GM21528 (cell line): ENCODE measurements at regions not wholly inside any gene's neighbourhood (a gene's known extent, or its start where the extent isn't known, plus 50 kb on each side); places are given as distances from the start of the nearest gene placed in this dataset.
"Not testable (repeated sequence)": the region's sequence is repeated elsewhere in the genome, so short reads cannot be mapped to it uniquely, and the experiment has no call there.

Experiments used
- ATAC-seq: cut with Tn5 transposase; IDR thresholded peaks from one replicate; pipeline ENCODE4 v1.9.1; 2021; ENCODE audit warnings: mild to moderate bottlenecking, moderate library complexity; ENCODE audit not compliant: unreplicated experiment, low FRiP score

DNA sequence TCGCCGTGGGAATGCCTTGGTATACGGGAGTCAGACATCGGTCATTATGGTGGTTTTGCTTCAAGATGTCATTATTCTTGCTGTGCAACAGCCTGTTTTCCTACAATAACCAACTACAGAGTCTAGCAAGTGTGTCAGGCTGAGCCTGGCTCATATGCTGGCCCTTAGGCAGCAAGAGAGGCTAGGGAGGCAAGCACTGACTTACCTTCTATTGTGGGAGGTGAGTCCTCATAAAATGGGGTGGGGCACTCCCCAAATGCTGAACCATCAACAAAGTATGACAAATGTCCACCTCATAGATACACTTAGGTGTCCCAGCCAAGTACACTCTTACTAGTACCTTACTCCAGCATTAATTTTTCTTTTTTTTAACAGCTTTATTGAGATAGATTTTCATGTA, 77.0 kb upstream of the ATL2 start:
- no peak for ATAC-seq

DNA sequence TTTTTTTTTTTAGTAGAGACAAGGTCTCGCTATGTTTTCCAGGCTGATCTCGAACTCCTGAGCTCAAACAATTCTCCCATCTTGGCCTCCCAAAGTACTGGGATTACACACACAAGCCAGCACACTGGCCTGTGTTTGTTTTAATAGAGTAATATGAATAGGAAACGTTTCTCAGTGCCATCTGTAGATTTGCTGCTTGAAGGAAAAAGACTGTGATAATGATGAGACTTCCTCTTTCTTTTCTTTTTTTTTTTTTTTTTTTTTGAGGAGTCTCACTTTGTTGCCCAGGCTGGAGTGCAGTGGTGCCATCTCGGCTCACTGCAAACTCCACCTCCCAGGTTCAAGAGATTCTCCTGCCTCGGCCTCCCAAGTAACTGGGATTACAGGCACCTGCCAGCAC, 74.7 kb upstream of the ATL2 start:
- not testable (repeated sequence) for ATAC-seq

DNA sequence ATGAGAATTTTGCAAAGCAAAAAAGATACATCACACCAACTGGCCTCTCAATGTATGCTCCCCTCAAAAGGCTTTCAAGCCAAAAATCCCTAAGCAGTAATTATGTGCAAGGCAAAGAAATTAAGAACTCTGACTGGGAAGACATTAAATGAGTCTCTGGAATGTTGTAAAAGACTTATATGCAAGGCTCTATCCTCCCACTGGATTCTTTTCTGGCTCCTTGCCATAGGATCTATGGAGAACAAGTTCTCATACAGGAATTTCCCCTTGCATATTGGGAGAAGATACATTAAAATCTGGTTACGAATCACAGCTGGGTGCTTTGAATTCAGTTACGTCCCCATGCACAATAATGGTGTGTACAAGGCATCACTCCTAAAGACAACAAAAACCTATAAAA, 73.4 kb upstream of the ATL2 start:
- no peak for ATAC-seq

DNA sequence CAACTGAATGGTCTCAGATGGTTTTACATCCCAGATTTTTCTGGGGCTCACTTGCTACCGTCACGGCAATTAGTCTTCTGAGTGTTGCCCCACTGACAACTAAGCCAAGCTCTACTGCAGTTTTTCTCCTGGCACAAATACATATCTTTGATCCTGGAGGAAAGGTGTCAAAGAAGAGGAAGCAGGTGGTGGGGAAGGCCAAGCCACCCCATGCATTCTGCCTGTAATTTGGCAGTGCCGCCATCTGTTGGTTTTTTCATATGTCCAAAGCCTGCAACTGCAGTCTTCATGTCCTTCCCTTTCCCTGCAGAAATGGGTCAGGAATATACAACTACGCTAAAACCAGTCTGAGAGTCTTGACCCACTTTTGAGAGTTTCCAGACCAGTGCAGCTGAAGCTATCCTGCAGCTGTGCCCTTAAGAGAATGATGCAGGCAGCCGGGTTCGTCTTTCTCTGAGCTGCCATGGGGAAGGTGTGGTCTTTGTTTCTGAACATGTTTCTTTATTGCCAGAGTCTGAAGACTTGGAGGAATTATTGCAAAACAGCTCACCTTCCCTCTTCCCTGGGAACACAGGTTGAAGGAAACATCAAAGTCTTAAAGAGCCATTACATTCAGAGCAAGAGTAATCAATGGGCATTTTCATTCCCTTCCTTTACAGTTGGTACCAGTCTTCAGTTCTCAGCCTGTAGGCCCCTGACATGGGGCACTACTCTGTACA, 71.8 kb upstream of the ATL2 start:
- ATAC-seq = no peak

DNA sequence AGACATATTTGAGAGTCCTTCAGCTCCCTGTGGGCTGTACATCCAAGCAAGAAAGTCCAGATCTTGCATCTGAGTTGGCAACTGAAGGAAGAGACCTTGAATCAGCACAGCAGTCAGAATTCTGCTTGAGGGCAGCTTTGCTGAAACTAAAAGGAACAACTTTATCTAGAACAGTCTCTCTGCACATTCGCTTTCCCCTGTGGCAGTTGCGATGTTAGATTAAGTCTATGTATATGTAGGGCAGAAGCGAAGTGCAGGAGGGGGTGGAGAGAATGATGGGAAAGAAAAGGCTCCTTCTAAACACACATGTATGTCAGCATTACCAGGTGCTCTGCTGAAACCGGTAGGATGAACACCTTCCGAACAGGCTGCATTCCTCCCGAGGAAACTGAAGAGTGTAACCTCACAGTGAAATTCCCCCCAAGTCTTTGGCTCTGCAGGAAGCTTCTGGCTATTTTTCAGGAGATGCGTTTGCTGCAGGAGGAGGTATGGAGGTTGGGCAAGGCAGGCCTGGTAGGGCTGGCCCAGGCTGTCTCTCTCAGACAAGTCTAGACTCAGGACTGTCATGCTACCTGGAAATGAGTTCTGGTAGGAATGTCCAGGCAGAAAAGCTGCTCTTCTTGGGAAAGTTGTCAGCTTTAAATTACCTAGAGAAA, 70.0 kb upstream of the ATL2 start:
- ATAC-seq = no peak

DNA sequence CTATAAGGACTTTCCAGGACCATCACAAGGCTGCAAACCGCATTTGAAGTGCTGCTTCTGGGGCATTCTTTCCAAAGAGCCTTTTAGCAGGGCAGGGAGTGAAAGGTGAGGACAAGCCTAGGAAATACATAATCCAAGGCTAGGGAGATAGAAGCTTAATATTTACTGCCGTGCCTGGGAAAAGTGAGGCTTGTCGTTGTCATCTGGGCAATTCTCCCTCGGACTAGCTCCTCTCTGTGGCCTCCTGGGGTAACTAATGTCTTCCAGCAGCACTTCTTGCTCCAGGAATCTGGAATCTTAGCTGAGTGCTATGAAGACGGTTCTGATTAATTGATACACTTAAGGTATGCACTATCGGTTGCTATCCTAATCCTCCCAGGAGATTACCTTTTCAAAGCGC, 69.3 kb upstream of the ATL2 start:
- ATAC-seq = no peak

DNA sequence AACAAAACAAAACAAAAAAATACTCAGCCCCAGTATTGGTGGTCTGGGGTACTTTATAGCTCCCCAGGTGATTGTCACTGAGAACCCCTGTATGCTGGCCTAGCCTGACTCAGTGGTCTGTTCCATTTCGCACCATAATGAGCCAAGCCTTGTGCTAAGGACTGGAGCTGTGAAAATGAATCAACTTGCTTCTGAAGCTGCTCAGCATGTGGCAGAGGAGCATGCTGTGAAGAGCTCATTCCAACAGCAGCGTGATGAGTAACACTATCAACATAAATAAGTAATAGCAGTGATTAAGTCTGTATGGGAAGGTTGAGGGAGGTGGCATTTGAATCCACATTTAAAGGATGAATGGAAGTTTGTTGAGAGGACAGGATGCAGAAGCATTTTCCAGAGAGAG, 67.2 kb upstream of the ATL2 start:
- no peak for ATAC-seq

DNA sequence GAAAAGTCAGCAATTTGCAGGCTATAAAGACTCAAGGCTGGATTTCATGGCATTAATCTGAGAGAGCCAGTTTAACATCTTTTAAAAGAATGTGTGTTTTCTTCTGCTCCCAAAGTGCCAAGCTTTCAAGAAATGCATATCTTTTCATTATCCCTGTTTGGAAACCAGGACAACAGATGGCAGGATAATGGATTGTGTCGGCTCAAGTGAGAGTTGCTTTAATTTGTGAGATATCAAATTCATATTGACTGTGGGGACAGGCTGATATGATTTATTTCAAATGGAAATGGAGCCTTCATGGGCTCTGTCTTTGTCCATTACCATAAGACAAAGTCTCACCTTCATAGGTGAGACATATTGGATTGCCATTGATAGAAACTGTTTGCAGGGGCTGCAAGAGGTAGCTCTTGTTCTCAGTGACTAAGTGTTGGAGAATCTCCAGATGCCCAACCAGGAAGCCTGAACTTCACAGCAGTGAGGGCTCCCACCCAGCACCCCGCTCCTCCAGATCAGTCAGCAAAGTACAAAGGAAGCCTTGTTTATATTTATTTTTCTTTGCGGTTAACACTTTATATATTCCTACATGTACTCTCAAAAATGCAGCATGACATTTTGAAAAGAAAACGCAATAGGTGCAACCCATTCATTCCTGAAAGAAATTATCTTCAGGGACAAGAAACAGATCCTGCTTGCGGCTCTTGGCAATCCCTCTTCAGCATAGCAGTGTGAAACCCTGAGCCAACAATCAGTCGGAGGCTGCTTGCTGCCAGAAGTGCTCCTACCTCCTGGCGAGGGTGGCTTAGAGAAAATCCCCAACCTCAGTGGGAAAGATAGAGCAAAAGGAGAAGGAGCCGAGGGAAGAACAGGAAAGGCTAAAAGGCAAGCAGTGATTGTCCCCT, 65.8 kb upstream of the ATL2 start:
- ATAC-seq = no peak

DNA sequence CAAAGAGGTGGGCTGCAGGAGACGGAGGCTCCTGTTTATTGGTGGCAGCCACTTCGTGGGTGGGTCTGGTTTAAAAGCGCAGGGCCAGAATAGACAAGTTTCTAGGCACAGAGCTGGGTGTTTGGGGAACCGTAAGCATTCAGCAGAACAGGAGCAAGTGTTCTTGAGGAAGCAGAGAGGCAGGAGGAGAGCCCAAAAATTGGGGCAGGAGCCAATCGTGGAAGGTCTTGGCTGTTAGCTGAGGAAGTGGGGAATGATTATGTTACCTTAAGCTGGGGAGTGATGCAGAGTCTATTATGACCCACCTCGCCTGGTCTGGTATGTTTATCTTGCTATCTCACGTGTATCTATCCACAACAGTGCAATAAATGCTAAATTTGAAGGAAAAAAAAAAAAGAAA, 64.3 kb upstream of the ATL2 start:
- ATAC-seq = no peak

DNA sequence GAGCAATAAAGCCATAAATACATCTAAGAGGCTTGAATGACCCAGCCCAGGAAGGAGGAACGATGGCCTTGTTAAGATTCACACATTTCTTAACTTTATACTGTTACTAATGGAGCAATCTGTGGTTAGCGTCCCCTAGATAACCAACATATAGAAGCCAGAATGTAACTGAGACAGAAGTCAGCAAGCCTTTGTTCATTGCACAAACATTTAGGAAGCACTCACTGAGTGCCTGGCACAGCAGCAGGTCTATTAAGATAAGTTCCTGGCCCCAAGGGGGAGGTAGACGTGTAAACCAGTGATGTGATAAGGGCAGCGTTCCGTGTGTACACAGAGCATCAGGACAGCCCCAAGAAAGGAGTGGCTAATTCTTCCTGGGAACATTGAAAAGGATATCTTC, 63.6 kb upstream of the ATL2 start:
- ATAC-seq = no peak

DNA sequence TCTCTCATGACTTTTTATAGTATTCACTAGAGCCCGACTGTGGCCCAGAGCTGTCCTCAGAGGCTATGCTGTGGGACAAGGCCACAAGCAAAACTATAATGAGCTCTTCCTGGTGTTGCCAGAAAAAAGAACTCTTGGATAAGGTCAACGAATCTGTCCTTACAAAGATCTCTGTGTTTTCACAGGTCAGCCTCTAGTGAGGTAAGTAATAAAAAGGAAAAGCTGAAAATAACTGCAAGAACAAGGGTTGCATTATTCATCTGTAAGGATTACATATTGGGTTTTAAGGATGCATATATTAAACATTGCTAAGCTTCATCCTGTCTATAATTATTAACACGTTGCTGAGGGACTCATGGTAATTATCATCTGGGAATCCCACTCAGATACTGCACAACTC, 62.8 kb upstream of the ATL2 start:
- ATAC-seq = no peak

DNA sequence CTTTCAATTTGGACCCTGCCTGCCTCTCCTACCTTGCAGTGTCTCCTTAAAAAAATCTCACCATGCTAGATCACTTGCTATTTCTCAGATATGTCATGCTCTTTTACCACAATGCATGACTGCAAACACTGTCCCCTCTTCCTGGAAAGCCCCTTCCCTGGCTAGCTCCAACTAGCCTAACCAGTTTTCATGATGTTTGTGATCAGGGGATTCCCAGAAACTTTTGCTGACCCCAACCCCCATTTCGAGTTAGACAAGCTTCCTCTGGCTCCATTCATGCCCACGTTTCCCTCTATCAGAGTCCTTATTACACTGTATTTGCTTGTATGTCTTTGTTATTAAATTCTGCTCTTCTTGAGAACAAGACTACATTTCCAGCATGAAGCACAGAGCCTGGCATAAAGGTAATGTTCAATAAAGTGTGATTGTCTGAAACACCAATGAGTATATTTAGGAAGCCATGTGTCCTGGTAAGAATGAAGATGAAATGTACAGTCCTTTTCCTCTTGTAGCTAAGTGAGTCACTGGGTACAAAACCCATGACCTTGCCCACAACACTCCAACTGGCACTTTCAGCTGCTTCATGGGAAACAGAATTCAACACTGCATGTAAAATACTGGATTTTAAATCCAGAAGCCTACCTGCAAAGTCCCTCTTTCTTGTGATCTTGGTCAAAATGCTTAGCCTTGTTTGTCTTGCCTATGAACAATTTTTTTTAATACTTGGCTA, 62.0 kb upstream of the ATL2 start:
- no peak for ATAC-seq

DNA sequence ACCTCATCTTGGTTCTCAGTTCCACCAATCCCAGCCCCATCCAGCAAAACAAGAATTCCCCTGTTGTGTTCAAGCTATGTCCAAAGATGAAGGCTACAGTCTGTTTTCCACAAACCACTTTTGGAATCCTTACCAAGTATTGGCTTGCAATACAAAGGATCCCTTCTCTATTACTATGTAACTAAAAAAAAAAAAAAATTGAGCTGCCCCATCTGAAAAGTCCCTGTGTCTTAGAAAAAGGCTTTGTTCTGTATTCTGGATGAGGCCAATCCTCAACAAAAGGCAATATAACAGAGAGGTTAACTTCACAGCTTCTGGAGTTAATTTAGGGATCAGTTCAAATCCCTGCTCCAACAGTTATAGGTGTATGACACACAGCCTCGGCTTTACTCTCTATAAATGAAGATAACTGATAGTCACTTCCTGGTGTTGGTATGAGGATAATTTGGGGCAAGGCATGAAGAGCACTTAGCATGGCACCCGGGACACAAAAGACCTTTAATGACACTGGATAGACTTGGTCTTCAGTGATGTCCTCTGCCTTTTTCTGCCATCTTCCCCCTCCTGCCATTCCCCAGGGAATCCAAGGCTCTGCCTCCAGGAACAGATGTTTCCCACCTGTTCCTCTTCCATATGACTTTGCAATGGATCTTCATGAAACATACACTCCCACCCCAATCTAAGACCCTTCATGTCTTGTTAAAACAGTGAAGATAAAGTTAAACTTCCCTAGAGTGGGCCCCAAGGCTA, 61.2 kb upstream of the ATL2 start:
- no peak for ATAC-seq

DNA sequence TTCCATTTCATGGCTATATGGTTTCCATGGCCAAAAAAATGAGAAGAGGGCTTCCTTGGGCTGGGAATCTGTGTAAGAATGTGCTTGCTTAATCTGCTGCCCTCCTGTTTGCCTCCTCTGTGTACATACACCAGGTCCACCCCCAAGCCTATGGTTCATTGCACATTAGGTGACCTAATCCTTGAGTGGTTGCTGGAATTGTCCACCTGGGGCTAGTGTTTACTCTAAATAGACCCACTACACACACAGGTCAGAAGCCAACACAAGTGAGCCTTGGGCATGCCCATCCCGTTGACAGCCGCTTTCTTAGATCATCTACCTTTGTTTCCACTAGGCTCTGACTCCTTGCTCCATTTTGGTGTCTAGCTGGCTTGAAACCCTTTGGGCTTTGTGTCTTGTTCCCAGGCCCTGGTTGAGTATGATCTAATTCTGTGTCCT, 59.2 kb upstream of the ATL2 start:
- ATAC-seq = no peak

DNA sequence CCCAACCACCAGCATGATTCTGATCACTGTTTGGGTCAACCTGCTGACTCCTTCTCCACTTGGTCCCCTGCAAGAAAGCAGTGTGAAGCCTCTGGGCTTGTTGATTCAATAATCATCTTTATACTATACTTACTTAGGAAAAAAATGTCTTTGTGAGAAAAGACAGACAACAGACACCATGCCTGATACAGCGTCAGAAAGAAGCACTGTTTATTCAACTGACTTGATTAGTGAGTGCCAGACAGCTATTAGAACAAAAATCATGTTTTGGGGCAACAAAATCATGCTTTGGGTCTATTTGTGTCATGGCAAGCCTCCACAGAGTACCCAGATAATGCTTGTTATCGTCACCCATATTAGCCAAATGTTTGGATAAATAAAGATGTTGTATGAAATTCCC, 58.7 kb upstream of the ATL2 start:
- no peak for ATAC-seq

DNA sequence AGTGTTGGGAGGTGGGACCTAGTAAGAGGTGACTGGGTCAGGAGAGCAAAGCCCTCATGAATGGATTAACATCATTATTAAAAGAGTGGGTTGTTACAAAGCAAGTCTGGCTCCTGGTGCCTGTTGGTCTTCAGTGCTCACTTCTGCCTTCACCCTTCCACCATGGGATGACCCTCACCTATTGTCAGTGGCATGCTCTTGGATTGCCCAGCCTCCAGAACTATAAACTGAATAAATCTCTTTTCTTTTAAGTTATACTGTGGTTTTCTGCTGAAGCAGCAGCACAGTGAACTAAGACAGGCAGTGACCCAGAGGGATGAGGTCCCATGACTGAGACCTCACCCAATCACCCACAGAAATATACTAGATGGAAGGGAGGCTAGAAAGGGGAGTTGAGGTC, 57.5 kb upstream of the ATL2 start:
- ATAC-seq = no peak

DNA sequence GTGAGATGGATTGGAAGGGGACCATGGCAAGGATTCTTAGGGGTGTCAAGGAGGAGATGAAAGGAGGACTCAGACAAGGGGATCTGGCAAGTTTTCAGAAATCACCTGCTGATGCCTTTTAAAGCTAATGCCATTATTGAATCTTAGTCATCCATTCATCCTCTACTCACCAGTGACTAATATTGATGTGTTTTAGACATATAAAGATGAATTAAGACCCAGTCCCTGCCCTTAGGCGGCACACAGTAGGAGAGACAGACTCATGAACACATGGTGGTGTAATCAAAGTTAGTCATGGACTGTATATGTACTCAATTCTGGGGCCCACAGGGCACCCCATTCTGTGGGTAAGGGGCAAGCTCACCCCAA, 56.5 kb upstream of the ATL2 start:
- no peak for ATAC-seq

DNA sequence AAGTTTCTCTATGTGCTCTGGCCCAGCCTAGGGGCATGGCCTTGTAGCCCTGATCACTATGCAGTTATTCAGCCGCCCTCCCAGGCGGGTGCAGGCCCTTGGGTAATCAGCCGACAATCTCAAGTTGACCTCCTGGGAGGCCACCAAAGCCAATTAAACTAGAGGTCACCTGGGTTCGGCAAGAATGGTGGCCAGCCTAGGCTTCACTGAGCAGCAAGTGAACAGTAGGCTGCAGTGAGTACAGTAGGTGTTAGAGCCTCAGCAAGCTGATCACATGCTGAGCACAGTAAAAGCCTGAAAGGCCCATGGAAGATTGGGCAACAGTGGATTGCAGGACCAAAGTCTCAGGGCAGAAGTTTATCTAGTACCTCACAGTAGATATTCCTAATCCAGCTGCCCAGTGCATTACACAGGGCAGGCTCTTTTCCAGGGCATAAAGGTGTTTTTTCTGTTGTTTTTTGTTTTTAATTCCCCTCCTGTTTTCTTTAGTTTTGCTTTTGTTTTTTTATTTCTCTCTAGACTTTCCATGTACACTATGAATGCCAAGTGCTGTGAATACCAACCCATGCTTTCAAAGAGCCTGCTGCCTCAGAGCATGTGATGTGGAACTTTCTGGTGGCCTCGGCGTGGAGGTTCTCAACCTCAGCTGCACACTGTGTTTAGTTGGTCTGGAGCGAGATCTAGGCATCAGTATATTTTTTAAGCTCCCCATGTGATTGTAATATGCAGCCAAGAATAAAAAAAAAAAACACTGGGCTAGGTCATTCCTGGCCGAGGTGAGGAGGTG, 55.9 kb upstream of the ATL2 start:
- no peak for ATAC-seq

DNA sequence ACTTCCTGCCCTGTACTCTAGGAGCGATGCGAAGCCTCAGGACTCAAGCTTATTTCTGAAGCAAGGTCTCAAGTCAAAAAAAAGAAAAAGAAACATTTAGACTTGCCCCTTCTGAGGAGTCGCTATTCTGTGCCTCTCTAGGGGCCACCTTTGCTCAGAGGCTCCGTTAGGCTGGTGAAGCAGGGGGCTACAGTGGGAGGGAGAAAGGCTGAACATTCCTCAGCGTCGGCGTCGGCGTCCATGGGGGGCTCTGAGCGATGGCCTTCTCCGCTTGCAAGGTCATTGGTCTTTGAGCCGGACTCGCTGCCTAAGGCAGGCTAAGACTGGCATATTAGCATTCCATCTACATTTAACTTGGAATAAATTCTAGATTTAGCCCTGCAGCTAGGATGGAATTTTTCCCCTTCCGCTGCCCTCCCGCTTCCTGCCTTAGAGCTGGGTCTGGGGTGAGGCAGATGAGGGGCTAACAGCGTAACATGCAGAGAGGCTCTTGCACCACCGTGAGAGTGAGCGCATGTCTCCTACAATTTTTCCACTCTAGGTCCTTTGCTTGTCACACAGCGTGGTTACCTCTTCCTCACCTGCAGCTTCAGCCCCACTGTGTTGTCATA, 53.6 kb upstream of the ATL2 start:
- no peak for ATAC-seq
